Loucy (cell line): ENCODE measurements at regions not wholly inside any gene's neighbourhood (a gene's known extent, or its start where the extent isn't known, plus 50 kb on each side); places are given as distances from the start of the nearest gene placed in this dataset.

ENCODE experiments used
- H2AFZ ChIP-seq: fragments of 200-600 bp; sonication (generic); 2 replicates; pipeline ENCODE4 v1.6.0; 2016; ENCODE audit warnings: antibody characterized with exemption, mild to moderate bottlenecking, low read length, moderate library complexity
- H3F3A ChIP-seq: fragments of 200-600 bp; 2 replicates; pipeline ENCODE4 v1.6.0; 2016; ENCODE audit warnings: antibody characterized with exemption, low read depth, mild to moderate bottlenecking
- H3K27me3 ChIP-seq: fragments of 200-600 bp; sonication (generic); 2 replicates; pipeline ENCODE4 v1.6.1; 2014; ENCODE audit warnings: low read length, mild to moderate bottlenecking; ENCODE audit not compliant: insufficient read depth, poor library complexity, severe bottlenecking
- H3K36me3 ChIP-seq: fragments of 200-600 bp; sonication (generic); 2 replicates; pipeline ENCODE4 v1.6.1; 2016; ENCODE audit warnings: low read length; ENCODE audit not compliant: insufficient read depth
- H3K4me1 ChIP-seq: fragments of 200-600 bp; sonication (generic); 2 replicates; pipeline ENCODE4 v1.5.1; 2014; ENCODE audit warnings: low read length, mild to moderate bottlenecking; ENCODE audit not compliant: insufficient read depth, poor library complexity, severe bottlenecking
- H3K4me2 ChIP-seq: fragments of 200-600 bp; sonication (generic); 2 replicates; pipeline ENCODE4 v1.6.0; 2014; ENCODE audit warnings: antibody characterized with exemption, low read length, low read depth, mild to moderate bottlenecking; ENCODE audit not compliant: poor library complexity, severe bottlenecking
- H3K4me3 ChIP-seq: fragments of 200-600 bp; sonication (generic); 2 replicates; pipeline ENCODE4 v1.5.1; 2014; ENCODE audit warnings: low read length, mild to moderate bottlenecking, mixed read lengths; ENCODE audit not compliant: poor library complexity, severe bottlenecking
- H3K79me2 ChIP-seq: fragments of 200-600 bp; sonication (generic); 2 replicates; pipeline ENCODE4 v1.6.1; 2014; ENCODE audit warnings: low read length; ENCODE audit not compliant: insufficient read depth
- H3K9ac ChIP-seq: fragments of 200-600 bp; sonication (generic); 2 replicates; pipeline ENCODE4 v1.6.0; 2014; ENCODE audit warnings: mild to moderate bottlenecking, low read depth, low read length, moderate library complexity; ENCODE audit not compliant: poor library complexity, severe bottlenecking
- H3K9me2 ChIP-seq: fragments of 200-600 bp; sonication (generic); replicated peaks from 2 replicates; pipeline ENCODE4 v1.6.1; 2016; ENCODE audit warnings: low read depth, low read length, mixed read lengths
- H3K9me3 ChIP-seq: fragments of 200-600 bp; sonication (generic); 2 replicates; pipeline ENCODE4 v1.6.1; 2014; ENCODE audit warnings: mild to moderate bottlenecking, antibody characterized with exemption, low read length, low read depth; ENCODE audit not compliant: insufficient read depth
- H4K20me1 ChIP-seq: fragments of 200-600 bp; sonication (generic); 2 replicates; pipeline ENCODE4 v1.6.0; 2014; ENCODE audit warnings: antibody characterized with exemption, low read length, mild to moderate bottlenecking; ENCODE audit not compliant: insufficient read depth, poor library complexity, severe bottlenecking
- CTCF ChIP-seq: fragments of 200-600 bp; sonication (generic); conservative IDR thresholded peaks from 2 replicates; pipeline ENCODE4 v1.5.1; 2014; ENCODE audit warnings: mild to moderate bottlenecking, antibody characterized with exemption, low read length
- EZH2phosphoT487 ChIP-seq: fragments of 200-600 bp; IDR thresholded peaks from 2 replicates; pipeline ENCODE4 v1.6.1; 2018; ENCODE audit warnings: antibody characterized with exemption, mild to moderate bottlenecking, moderate library complexity, borderline replicate concordance

- Histone ChIP-seq H3K9ac (no peak overlapping the region), H3F3A (no peaks in the 10 kb centered on the region), H4K20me1 (no peaks in the 10 kb centered on the region), H3K4me2 (no peak overlapping the region), H3K9me3 (no peaks in the 10 kb centered on the region), H3K27me3 (no peaks in the 10 kb centered on the region), H2AFZ (no peak overlapping the region), H3K36me3 (no peaks in the 10 kb centered on the region), H3K4me3 (no peak overlapping the region), H3K9me2 (no peaks in the 10 kb centered on the region), H3K4me1 (no peaks in the 10 kb centered on the region), H3K79me2 (no peaks in the 10 kb centered on the region)
- TF ChIP-seq EZH2phosphoT487, result no peak
- no peak for TF ChIP-seq CTCF
These were observed 133.7 kb downstream of the DMRTA2 start for GRCh38 chr1:50289495-50289894.

- TF ChIP-seq CTCF, result no peak
- TF ChIP-seq EZH2phosphoT487, result no peak
- no peak overlapping the region for H3K4me3 ChIP-seq
- no peaks in the 10 kb centered on the region for H3K9me3 ChIP-seq
- H3K79me2 ChIP-seq, result no peaks in the 10 kb centered on the region
- no peaks in the 10 kb centered on the region for H3K36me3 ChIP-seq
- no peaks in the 10 kb centered on the region for H3F3A ChIP-seq
- no peak overlapping the region for H3K9ac ChIP-seq
- H3K4me2 ChIP-seq, result no peak overlapping the region
- H3K9me2 ChIP-seq, result no peaks in the 10 kb centered on the region
- H4K20me1 ChIP-seq, result no peaks in the 10 kb centered on the region
- no peak overlapping the region for H2AFZ ChIP-seq
- H3K4me1 ChIP-seq, result no peaks in the 10 kb centered on the region
- H3K27me3 ChIP-seq, result no peaks in the 10 kb centered on the region
These were observed 137.2 kb downstream of the DMRTA2 start for GRCh38 chr1:50285994-50286393.

GRCh38 chr1:50279622-50280330 lies 143.5 kb downstream of the DMRTA2 start:
- H3K27me3 ChIP-seq, result no peaks in the 10 kb centered on the region
- H3K36me3 ChIP-seq, result no peaks in the 10 kb centered on the region
- no peak overlapping the region for H3K4me3 ChIP-seq
- TF ChIP-seq CTCF (no peak), EZH2phosphoT487 (no peak)
- H3K79me2 ChIP-seq, result no peaks in the 10 kb centered on the region
- no peaks in the 10 kb centered on the region for H3K9me3 ChIP-seq
- no peaks in the 10 kb centered on the region for H3K4me1 ChIP-seq
- H2AFZ ChIP-seq, result no peak overlapping the region
- no peaks in the 10 kb centered on the region for H3F3A ChIP-seq
- H3K9ac ChIP-seq, result no peak overlapping the region
- H4K20me1 ChIP-seq, result no peaks in the 10 kb centered on the region
- H3K9me2 ChIP-seq, result no peaks in the 10 kb centered on the region
- H3K4me2 ChIP-seq, result no peak overlapping the region
